HG02885 (cell line): ENCODE measurements at regions not wholly inside any gene's neighbourhood (a gene's known extent, or its start where the extent isn't known, plus 50 kb on each side); places are given as distances from the start of the nearest gene placed in this dataset.

Experiments used
- ATAC-seq: cut with Tn5 transposase; IDR thresholded peaks from one replicate; pipeline ENCODE4 v1.9.1; 2021; ENCODE audit warnings: mild to moderate bottlenecking; ENCODE audit not compliant: unreplicated experiment, poor library complexity

DNA sequence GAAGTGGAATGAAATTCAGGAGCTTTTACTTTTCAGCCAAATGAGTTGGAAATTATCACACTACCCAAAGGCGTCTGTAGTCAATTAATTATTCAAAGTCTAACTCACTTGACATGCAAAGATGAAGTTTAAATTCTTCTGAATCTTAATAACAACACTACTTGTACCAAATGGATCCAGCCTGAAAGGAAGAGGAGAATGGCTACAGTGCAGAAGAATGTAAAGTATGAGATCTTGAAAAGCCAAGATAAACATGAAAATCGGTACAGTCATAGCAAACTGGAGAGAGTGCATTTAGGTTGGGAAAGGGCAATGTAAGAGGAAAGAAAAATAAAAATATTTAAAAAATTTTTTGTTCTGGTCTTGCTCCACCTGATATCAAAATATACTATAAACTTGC, 195.5 kb downstream of the SIM1 start:
- no peak for ATAC-seq

DNA sequence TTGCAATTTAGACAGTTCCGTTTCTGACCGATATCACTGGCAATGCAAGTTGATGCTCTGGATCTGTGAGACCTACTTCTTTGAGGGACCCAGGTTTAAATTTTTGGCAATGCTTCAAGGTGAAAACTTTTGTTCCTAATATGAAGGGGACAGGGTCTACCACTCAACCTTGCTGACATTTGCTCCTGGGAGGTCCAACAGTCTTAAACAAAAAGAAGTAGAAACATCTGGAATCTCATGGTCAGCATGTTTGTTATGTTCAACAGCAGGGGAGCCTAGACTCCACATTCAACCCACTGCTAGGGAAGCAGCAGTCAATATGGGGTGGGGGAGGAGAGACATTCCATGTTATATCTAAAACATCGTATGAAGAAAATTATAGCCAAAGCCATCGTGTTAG, 196.4 kb downstream of the SIM1 start:
- no peak for ATAC-seq

DNA sequence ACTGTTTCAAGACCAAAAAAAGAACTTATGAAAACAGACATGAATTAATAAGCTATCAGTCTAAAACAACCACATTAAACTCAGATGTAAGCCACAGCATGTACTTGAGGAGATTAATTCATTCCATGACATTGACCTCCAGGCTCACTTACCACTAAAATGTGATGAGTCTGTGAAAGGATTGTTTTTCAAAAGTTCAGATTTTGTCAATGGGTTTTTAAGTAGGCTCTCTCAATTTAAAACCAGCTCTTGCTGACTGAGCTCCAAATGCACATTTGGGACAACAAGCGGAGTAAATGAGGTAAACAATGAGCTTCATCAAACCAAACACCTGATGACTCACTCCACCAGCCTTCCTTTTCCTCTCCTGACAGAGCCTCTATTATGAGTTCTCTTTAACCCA, 197.0 kb downstream of the SIM1 start:
- no peak for ATAC-seq

DNA sequence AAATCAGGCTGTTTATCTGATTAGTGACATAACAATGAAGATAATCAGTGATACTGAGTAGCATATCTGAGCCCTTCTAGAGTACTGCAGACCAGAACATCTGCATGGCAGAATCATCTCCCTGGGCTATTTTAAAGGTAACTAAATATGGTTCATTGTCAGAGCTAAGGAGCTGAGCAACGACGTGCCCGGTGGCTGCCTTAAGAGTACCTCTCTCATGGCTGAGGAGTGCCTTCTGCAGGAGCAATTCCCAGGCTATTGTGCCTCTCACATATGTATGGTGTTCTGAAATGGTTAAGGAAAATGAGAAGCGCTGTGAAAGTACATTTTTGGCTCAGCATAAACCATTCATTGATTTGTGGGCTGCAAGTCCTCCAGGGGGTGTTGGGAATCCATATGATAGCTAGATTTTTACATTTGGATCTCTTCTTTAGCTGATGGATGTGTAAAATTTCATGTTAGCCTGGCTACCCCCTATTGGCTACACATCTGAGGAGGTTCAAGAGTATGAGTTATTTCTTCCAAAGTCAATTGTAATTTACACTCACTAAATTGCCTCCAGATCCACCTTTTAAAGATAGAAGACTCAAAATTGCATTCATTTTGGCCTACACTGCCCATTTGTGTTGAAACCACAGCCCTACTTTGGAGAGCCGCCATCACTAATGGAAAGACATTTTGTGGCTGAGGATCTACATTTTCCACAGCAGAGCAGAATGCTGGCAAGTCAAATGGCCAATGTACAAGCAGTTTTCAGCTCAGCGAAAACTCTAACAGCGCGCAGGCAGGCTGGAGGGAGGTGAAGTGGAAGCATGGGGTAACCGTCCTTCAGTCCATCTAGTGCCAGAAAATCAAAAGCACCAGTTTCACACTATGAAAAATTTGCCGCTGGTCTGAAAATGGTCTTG, 198.0 kb downstream of the SIM1 start:
- ATAC-seq, result no peak

DNA sequence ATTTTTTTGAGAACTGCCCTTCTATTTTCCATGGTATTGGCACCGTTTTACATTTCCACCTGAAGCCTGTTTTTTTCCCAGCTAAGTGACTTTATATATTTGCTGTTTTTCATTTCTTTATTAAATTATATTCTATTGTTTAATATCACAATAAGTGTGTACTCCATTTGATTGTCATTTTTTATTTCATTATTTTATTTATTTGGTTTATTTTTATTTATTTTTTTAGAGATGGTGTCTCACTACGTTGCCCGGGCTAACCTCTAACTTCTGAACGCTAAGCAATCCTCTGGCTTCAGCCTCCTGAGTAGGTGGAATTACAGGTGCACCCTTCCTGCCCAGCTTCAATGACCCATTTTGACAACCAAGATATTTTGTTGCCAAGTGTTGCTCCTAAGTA, 202.6 kb downstream of the SIM1 start:
- no peak for ATAC-seq

DNA sequence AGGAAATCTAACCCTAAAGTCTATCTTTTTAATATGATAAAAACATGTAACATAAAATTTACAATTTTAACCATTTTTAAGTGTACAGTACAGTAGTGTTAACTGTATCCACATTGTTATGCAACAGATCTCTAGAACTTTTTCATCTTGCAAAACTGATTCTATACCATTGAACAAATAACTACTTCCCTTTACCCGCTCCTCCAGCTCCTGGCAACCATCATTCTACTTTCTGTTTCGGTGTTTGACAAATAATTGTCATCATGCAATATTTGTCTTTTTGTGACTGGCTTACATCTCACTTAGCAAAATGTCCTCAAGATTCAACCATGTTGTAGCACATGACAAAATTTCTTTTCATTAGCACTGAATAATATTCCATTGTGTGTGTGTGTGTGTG, 203.2 kb downstream of the SIM1 start:
- peak; percentile 44 for ATAC-seq

DNA sequence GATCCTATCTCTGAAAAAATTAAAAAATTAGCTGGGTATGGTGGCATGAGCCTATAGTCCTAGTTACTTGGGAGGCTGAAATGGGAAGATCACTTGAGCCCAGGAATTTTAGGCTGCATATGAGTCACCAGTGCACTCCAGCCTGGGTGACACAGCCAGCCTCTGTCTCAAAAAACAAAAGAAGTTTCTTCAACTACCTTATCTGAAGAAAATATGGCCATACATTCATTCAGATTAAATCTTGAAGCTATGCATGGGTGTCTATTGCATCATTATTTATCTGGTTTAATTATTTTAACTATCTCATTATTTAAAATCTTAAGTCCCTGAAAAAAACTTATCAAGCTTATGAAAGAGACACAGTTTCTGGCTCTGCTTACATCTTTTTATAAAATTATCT, 204.1 kb downstream of the SIM1 start:
- ATAC-seq, result no peak

DNA sequence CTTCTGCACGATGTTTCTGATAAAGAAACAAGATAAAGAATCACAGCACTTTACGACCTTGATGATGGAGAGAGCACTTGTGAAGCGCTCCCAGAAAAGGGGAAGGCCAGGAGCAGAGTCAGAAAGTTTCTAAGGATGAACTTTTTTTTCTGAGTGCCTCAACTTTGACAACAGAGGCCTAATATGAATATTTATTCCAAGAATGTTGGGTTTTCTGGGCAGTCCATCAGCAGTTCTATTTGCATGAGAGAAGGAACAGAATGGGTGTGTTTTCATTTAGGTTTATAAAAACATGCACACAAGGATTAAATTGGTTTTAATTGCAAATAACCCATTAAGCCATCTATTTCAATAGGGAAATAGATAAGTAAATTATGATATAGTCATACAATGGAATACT, 204.9 kb downstream of the SIM1 start:
- ATAC-seq, result no peak

DNA sequence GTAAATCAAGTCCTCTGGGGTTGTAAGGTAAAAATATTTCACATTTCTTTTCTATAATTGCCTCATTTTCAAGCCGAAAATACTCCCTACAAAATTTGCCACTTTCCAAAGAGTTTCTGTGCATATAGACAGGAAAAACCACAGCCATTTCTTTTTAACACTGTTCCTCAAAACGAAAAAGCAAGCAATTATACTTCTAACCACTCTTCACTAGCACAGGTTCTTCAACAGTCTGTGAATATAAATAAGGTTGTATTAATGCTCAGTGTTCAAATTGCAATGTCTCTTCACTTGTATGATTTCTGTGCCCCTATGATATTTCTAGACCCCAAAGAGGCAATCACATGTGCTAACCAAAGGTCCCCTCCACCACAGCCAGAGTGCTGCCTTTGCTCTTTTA, 206.0 kb downstream of the SIM1 start:
- ATAC-seq, result no peak

DNA sequence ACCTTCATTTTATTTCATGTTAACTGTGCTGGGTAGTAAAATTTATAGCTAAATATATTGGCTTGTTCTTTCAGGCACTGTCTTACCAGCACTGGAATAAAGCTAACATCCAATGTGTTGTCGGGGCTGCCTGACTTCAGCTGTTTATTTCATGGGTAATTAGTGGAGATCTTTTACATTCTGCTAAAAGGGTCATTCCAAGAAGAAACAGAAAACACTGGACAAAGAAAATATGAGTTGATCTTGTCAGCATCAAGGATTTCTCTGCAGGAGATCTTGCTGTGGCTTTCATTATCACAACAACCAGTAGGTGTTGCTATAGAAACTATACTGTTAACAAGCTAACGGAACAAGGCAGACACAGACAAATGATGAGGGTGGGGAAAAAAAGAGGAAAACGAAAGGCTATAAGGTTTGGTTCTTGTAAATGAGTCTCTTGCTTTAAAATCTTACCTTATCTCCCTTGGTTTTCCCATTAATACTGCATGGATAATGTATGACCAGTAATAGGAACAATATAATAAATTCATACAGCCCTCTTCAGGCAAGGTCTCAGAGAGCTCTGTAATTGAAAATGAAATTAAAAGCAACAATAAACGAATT, 206.8 kb downstream of the SIM1 start:
- peak; percentile 90 for ATAC-seq

DNA sequence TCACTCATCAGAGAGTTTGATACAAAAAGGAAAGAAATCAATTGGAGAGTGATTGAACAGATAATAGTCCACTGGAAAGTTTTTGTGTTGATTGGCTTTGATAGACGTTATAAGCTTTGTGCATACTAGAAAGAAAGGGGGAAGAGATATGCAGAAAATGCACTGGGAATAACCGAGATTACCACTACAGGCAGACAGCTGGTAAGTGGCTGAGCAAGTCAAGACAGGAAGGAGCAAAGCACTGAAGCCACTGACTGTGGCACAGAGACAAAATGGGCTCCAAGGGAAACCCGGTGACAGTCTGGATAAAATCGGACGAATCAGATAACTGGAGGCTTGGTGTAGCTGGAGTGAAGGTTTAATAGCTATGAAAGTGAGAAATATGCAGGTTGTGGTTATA, 209.0 kb downstream of the SIM1 start:
- ATAC-seq, result no peak

DNA sequence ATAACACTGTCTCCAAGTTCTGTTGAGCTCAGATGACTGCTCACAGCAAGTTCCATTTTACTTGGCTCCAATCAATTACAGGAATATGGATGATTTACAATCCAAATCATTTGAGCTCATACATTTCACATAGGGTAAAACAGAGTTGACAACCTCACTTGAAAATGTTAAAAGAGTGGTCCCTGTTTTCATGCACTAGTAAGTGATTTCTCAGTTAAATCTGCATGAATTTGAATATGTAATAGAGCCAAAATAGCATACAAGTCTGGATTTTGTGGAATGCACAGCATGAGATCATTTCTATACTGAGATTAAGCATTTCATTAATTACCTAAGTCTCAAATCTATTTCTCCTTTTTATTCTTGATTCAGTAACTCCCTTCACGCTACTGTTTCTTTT, 217.6 kb downstream of the SIM1 start:
- ATAC-seq, result no peak

DNA sequence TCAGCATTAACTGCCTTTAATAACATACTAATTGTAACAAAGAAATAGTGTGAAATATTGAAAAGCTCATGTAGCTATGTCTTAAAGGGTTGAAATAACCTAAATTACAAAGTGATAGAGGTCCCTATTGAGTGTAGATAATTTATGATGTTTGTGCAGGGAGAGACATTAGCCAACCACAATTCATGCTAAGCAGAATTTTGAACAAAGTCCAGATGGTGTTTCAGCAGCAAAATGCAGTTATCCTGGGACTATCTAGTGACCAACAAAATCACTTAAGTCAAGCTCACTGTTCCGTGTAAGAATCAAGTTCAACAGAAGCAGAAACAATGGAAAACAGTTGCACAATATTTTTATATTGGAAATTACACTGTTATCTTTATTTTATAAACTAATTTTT, 218.5 kb downstream of the SIM1 start:
- ATAC-seq, result no peak

DNA sequence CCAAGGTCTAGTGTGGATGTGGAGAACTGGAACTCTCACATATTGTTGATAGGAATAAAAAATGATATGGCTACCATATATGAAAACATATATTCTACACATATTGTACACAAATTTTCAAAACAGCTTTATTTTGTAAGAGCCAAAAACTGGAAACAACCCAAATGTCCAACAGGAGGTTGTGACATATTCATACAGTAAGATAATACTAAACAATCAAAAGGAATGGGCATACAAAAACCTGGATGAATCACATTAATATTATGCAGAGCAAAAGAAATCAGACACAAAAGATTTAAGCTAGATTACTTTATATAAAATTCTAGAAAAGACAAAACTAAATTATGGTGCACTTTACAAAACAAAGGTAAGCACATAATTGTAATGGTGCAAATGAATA, 223.9 kb downstream of the SIM1 start:
- no peak for ATAC-seq

DNA sequence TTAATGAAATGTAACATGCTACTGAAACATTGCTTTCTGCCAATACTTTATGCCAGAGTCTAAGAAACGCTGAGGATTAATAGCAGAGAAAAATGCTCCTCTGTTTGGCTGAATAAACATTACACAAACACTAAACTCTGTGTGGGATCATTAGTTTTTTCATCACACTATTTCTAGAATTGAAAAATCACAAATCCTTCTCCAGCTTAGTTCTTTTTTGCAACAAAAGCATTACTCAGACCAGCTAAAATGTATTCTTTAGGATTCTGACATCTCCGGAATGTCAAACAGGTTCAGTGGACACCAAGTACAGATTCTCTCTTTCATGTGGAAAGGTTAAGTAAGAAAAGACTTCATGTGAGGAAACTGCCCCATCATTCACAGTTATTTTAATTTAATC, 226.9 kb downstream of the SIM1 start:
- ATAC-seq, result no peak

DNA sequence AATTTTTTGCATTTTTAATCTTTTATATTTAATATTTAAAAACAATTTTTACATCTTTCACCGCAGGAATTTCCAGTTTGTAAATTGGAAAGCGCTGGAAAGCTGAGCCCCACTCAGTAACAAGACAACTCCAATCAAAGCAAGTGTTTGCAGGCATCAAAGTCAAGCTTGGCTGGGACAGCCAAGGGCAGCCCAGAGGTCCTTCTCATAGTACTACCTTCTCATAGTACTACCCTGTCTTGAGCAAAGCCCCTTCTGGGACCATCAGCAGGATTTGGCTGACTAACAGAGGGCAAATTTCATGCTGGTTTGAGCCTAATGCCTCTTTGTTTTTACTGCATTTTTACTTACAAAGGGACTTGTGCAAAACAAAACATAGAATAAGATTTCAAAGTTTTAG, 228.3 kb downstream of the SIM1 start:
- no peak for ATAC-seq

DNA sequence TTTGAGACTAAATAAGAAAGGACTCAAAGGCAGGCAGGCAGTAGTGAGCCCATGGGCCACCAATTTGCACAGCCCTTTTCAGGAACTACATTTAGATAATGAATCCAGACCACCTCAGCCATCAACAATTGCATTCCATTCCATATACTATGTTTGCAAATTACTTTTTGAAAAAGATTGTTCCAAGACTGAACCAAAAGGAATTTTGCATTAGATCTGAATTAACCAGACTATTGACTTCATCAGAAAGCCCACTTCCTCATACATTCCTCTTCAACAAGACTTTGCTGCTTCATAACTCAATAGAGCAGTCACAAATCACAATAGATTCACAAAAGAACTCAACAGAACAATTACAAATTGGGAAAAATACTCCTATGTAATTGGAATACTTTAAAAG, 229.1 kb downstream of the SIM1 start:
- no peak for ATAC-seq

DNA sequence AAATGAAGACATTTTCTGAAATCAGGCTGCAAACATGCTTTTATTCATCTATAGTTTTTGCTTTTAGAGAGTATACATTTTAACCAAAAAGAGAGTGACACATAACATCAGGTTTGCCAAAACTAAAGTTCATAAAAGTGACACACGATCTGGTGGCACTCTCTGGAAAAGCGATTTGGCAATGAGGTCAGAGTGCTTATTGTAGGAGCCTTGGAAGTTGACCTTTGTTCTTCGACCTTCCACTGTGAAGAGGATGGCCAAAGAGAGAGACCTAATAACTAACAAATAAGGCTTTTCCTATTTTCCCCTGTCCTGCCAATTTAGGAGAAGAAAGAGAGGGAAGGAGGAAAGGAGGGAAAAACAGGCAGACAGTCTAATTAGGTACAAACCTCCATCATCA, 230.1 kb downstream of the SIM1 start:
- no peak for ATAC-seq

DNA sequence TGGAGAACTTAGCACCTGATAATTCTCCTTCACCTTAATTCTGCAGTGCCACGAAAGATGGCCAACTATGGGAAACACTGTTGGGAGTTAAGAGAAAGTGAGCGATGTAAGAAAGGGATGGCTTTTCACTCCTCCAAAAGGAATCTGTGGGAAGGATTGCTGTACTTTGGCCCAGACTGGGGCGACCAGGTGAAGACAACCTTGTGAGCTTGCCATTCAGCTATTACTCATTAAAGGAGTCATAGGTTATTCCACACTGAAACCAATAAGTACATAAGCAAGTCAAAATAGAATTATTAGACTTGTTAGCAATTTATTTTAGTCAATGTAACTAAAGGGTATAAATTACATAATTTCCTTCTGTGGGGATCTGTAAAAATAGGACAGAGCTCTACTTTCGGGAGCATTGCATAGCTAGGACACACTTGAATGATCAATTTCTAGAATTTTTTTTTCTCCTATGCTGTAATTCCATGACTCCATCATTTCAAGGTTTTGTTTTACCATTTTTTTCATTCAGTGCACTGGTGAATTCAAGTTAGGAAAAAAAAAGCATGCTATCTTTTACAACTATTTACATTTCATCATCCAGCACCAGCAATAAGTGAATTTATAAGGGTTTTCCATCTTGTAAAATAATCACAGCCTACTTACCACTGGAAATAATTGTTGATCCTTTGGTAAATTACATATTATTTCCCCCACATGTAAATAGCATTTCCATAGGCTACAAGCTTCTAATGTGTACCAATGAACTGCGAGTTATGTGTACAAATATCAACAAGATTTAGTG, 231.7 kb downstream of the SIM1 start:
- no peak for ATAC-seq

DNA sequence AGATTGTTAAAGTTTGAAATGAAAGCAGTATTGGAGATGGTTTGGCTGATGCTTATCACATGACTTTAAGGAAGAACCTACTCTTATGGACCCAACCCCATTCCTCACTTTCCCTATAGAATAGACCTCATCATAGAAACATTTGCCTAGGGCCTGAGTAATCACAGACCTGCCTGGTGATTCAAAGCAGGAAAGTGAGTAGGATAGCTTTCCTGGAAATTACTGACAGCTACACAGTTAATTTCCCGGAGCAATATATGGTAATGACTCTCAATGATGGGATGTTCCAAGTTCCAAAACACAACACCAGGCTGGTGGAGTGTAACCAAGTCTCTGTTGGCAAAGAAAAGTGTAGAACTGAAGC, 233.8 kb downstream of the SIM1 start:
- no peak for ATAC-seq
